GM12878 (cell line): ENCODE measurements at regions not wholly inside any gene's neighbourhood (a gene's known extent, or its start where the extent isn't known, plus 50 kb on each side); places are given as distances from the start of the nearest gene placed in this dataset.

Experiments
- ATAC-seq: fragments of 200-7000 bp; cut with Tn5 transposase; 3 replicates; pipeline ENCODE4 v1.9.1; 2020; ENCODE audit warnings: mild to moderate bottlenecking, moderate library complexity
- BruUV-seq: library from RNA; stranded (reverse); fragments of 400-500 nt; replicated peaks from 2 replicates; lab custom pipeline; 2021; lab: Mats Ljungman, UMichigan
- CTCF ChIA-PET: fragments of 300-600 bp; sonication (Branson Sonifier 250); formaldehyde crosslinking; extraction: SDS; loops from one replicate; lab custom pipeline; 2021; ENCODE audit warnings: inconsistent platforms; lab: Yijun Ruan, JAX
- POLR2A ChIA-PET: fragments of 350-600 bp; formaldehyde crosslinking; extraction: SDS; loops from one replicate; lab custom pipeline; 2021; ENCODE audit warnings: inconsistent platforms; lab: Charles Lee
- RAD21 ChIA-PET: fragments of 300-600 bp; sonication (Branson Sonifier 250); formaldehyde crosslinking; loops from one replicate; lab custom pipeline; 2023; ENCODE audit warnings: antibody characterized with exemption; ENCODE audit not compliant: unreplicated experiment; lab: Charles Lee
- SMC1A ChIA-PET: fragments of 300-600 bp; sonication (Branson Sonifier 250); formaldehyde crosslinking; loops from one replicate; lab custom pipeline; 2023; ENCODE audit not compliant: unreplicated experiment, uncharacterized antibody; lab: Charles Lee
- DNase-seq: peaks from one replicate; pipeline ENCODE4 v3.0.0-alpha.2; 2011; ENCODE audit warnings: low read depth, low spot score
- FAIRE-seq: peaks from 3 replicates; lab custom pipeline; 2011; peaks lifted over from hg19 to GRCh38; lab: Jason Lieb, UNC
- H2AFZ ChIP-seq: 2 replicates; pipeline ENCODE4 v1.6.0; 2011; ENCODE audit warnings: low read depth, low read length, control low read depth; ENCODE audit not compliant: control insufficient read depth
- H3K27ac ChIP-seq: 2 replicates; pipeline ENCODE4 v1.5.1; 2011; ENCODE audit warnings: control low read depth; ENCODE audit not compliant: control insufficient read depth, insufficient read depth
- H3K27me3 ChIP-seq, 2 experiments: replicated peaks in 1 of 2; 2 replicates each; pipeline versions ENCODE4 v1.6.0 to v1.6.1; 2011; ENCODE audit warnings: low read length in 1 of 2; ENCODE audit not compliant: control insufficient read depth in 2 of 2, insufficient read depth in 2 of 2
- H3K36me3 ChIP-seq, 2 experiments: 2 replicates each; pipeline ENCODE4 v1.5.1; 2011; ENCODE audit warnings: low read length in 1 of 2; ENCODE audit not compliant: control insufficient read depth in 2 of 2, insufficient read depth in 2 of 2
- H3K4me1 ChIP-seq: 2 replicates; pipeline ENCODE4 v1.6.1; 2011; ENCODE audit warnings: mild to moderate bottlenecking, low read length, moderate library complexity, mixed read lengths; ENCODE audit not compliant: control insufficient read depth, insufficient read depth
- H3K4me2 ChIP-seq: 2 replicates; pipeline ENCODE4 v1.6.0; 2011; ENCODE audit warnings: control low read depth; ENCODE audit not compliant: control insufficient read depth, insufficient read depth
- H3K4me3 ChIP-seq: fragments of 200-600 bp; sonication (generic); 2 replicates; pipeline ENCODE4 v1.5.1; 2016
- H3K79me2 ChIP-seq: 2 replicates; pipeline ENCODE4 v1.6.0; 2011; ENCODE audit warnings: low read length; ENCODE audit not compliant: control insufficient read depth, insufficient read depth
- H3K9ac ChIP-seq: 2 replicates; pipeline ENCODE4 v1.8.0; 2011; ENCODE audit warnings: low read length, control low read depth, mixed read lengths; ENCODE audit not compliant: control insufficient read depth, insufficient read depth
- H3K9me3 ChIP-seq: replicated peaks from 3 replicates; pipeline ENCODE4 v1.5.1; 2011; ENCODE audit warnings: mild to moderate bottlenecking, low read length; ENCODE audit not compliant: control insufficient read depth, insufficient read depth
- H4K20me1 ChIP-seq: 2 replicates; pipeline ENCODE4 v1.6.0; 2011; ENCODE audit not compliant: control insufficient read depth, insufficient read depth
- BMI1 ChIP-seq: fragments of 450-650 bp; IDR thresholded peaks from 2 replicates; pipeline ENCODE4 v1.6.1; 2016; ENCODE audit warnings: mild to moderate bottlenecking, moderate library complexity, borderline replicate concordance
- CHD2 ChIP-seq: IDR thresholded peaks from 2 replicates; pipeline ENCODE4 v1.6.1; 2011; ENCODE audit warnings: low read depth, low read length, improper control_type of control experiment, borderline replicate concordance
- MEF2A ChIP-seq: IDR thresholded peaks from 2 replicates; pipeline ENCODE4 v1.6.1; 2011; ENCODE audit warnings: low read depth, mild to moderate bottlenecking, low read length, moderate library complexity; ENCODE audit not compliant: insufficient read depth
- NR2C2 ChIP-seq: IDR thresholded peaks from 2 replicates; pipeline ENCODE4 v1.6.1; 2011; ENCODE audit warnings: borderline replicate concordance, low read depth; ENCODE audit not compliant: control insufficient read depth, insufficient read length
- RCOR1 ChIP-seq: conservative IDR thresholded peaks from 2 replicates; pipeline ENCODE4 v1.6.1; 2012; ENCODE audit warnings: low read depth, low read length, improper control_type of control experiment
- SMAD1 ChIP-seq: fragments of 450-650 bp; IDR thresholded peaks from 2 replicates; pipeline ENCODE4 v1.6.1; 2018; ENCODE audit warnings: mild to moderate bottlenecking, low read depth; ENCODE audit not compliant: partially characterized antibody
- TCF12 ChIP-seq: IDR thresholded peaks from 2 replicates; pipeline ENCODE4 v1.6.1; 2011; ENCODE audit warnings: low read depth, mild to moderate bottlenecking, low read length
- YBX1 ChIP-seq: fragments of 450-650 bp; IDR thresholded peaks from 2 replicates; pipeline ENCODE4 v1.6.1; 2016; ENCODE audit warnings: antibody characterized with exemption
- ZNF207 ChIP-seq: fragments of 450-650 bp; IDR thresholded peaks from 2 replicates; pipeline ENCODE4 v1.6.1; 2014; ENCODE audit warnings: antibody characterized with exemption, mild to moderate bottlenecking, borderline replicate concordance
- WGBS: methylation state at CpG from one replicate; pipeline ENCODE4 v1.1.6; 2016; ENCODE audit warnings: low lambda C conversion rate; ENCODE audit not compliant: insufficient replicate concordance, insufficient coverage; ENCODE audit errors: missing lambda C conversion rate; 5-methylcytosine and 5-hydroxymethylcytosine counted together
- in situ Hi-C: fragments of 300-500 bp; cut with MboI; formaldehyde crosslinking; loops from 9 replicates; pipeline ENCODE4 v1.14.3; 2018; ENCODE audit warnings: mixed read lengths
- intact Hi-C: fragments of 100-400 bp; cut with micrococcal nuclease; formaldehyde crosslinking; loops from one replicate; pipeline ENCODE4 v1.14.2; 2022; ENCODE audit not compliant: unreplicated experiment
- TF ChIP-seq, protein P1 (sequence below): fragments of 450-650 bp; formaldehyde crosslinking; IDR thresholded peaks from 2 replicates; pipeline ENCODE4 v1.5.0; 2022; ENCODE audit warnings: mild to moderate bottlenecking, missing genetic modification characterization
- TF ChIP-seq, protein P2 (sequence below): IDR thresholded peaks from 2 replicates; pipeline ENCODE4 v1.6.1; 2012; ENCODE audit warnings: low read depth, low read length, improper control_type of control experiment

DNA sequence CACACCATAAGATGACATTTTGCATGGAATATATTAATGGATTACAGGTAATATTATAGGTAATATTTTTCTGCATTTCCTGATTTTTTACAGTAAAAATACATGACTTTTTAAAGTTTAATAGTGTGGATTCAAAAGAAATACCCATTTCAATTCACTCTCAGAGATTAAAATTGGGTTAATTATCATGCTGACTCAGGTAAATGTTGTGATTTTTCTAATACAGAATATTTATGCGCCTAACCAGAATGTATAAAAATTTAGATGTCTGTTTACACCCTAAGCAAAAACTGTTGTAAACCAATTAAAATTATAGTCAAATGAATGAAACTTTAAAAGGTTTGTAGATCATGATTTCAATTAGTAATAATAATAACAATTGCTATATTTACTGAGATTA, 117.2 kb upstream of the FLRT2 start:
- in situ Hi-C loops, result no loop called here
- ChIA-PET SMC1A (no interaction called here), RAD21 (no interaction called here), CTCF (no interaction called here), POLR2A (no interaction called here)
- no peaks in the 10 kb centered on the region for H3K4me1 ChIP-seq
- no peak for TF ChIP-seq CHD2
- TF ChIP-seq SMAD1, result no peak
- TF ChIP-seq YBX1, result no peak
- no peak for TF ChIP-seq ZNF207
- TF ChIP-seq, protein P1, sequence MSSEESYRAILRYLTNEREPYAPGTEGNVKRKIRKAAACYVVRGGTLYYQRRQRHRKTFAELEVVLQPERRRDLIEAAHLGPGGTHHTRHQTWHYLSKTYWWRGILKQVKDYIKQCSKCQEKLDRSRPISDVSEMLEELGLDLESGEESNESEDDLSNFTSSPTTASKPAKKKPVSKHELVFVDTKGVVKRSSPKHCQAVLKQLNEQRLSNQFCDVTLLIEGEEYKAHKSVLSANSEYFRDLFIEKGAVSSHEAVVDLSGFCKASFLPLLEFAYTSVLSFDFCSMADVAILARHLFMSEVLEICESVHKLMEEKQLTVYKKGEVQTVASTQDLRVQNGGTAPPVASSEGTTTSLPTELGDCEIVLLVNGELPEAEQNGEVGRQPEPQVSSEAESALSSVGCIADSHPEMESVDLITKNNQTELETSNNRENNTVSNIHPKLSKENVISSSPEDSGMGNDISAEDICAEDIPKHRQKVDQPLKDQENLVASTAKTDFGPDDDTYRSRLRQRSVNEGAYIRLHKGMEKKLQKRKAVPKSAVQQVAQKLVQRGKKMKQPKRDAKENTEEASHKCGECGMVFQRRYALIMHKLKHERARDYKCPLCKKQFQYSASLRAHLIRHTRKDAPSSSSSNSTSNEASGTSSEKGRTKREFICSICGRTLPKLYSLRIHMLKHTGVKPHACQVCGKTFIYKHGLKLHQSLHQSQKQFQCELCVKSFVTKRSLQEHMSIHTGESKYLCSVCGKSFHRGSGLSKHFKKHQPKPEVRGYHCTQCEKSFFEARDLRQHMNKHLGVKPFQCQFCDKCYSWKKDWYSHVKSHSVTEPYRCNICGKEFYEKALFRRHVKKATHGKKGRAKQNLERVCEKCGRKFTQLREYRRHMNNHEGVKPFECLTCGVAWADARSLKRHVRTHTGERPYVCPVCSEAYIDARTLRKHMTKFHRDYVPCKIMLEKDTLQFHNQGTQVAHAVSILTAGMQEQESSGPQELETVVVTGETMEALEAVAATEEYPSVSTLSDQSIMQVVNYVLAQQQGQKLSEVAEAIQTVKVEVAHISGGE (CRISPR knock-in tag), result no peak
- TF ChIP-seq, protein P2, sequence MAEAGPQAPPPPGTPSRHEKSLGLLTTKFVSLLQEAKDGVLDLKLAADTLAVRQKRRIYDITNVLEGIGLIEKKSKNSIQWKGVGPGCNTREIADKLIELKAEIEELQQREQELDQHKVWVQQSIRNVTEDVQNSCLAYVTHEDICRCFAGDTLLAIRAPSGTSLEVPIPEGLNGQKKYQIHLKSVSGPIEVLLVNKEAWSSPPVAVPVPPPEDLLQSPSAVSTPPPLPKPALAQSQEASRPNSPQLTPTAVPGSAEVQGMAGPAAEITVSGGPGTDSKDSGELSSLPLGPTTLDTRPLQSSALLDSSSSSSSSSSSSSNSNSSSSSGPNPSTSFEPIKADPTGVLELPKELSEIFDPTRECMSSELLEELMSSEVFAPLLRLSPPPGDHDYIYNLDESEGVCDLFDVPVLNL, result no peak
- TF ChIP-seq BMI1, result no peak
- TF ChIP-seq TCF12, result no peak
- no peak for TF ChIP-seq MEF2A
- TF ChIP-seq NR2C2, result no peak
- TF ChIP-seq RCOR1, result no peak
- H3K79me2 ChIP-seq, result no peaks in the 10 kb centered on the region
- intact Hi-C loops, result no loop called here
- no peak overlapping the region for H3K4me3 ChIP-seq
- H3K27ac ChIP-seq, result no peak overlapping the region
- H3K27me3 ChIP-seq, result no peaks in the 10 kb centered on the region
- no TSS peak for BruUV-seq
- no peaks in the 10 kb centered on the region for H3K9me3 ChIP-seq
- 87% methylated on average over 1 of the region's 1 CpG for WGBS
- DNase-seq (no peak), FAIRE-seq (no peak), ATAC-seq (no peak)
- no peak overlapping the region for H2AFZ ChIP-seq
- H4K20me1 ChIP-seq, result no peaks in the 10 kb centered on the region
- H3K4me2 ChIP-seq, result no peak overlapping the region
- no peaks in the 10 kb centered on the region for H3K36me3 ChIP-seq
- no peak overlapping the region for H3K9ac ChIP-seq
